ENCODE measurements at regions not wholly inside any gene's neighbourhood (a gene's known extent, or its start where the extent isn't known, plus 50 kb on each side); places are given as distances from the start of the nearest gene placed in this dataset.

- TF ChIP-seq CTCF (IDR thresholded peaks at IDR 0.05) (no peak), EZH2phosphoT487 (IDR thresholded peaks at IDR 0.05) (no peak), EZH2 (IDR thresholded peaks at IDR 0.05) (no peak)
Measured at GRCh38 chr13:89113744-89114143, 1442.6 kb downstream of the SLITRK5 start.

All from neural progenitor cell (in vitro differentiated cells).